ENCODE measurements at regions not wholly inside any gene's neighbourhood (a gene's known extent, or its start where the extent isn't known, plus 50 kb on each side); places are given as distances from the start of the nearest gene placed in this dataset.

DNA sequence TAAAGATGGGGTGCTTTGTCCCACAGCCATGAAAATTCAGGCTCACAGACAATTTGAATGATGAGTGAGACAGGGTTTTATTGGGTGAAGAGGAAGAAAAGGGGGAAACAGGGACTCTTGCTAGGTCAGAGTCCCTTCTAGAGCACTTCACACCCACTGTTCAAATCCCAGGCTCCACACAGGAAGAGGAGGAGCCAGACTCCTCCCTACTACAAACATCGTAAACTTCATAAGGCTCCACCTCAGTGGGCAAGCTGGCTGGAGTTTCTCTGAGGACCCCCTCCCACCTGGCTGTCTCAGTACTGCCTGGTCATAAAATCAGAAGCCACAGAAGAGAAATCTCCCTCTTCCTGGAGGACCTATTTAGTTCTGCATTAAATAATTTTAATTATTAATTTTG lies 80.3 kb upstream of the KCNMB2 start:
- intact Hi-C loops (cut with DNase I; ENCODE audit: low total_unique reads): no loop called here
- H3K27me3 ChIP-seq: no peaks in the 10 kb centered on the region
- no peaks in the 10 kb centered on the region for H3K9me3 ChIP-seq
- no peaks in the 10 kb centered on the region for H3K4me1 ChIP-seq
- no peak for TF ChIP-seq POLR2A (IDR thresholded peaks at IDR 0.05)
- no peak for DNase-seq (ENCODE audit: low spot score in 2 of 2)
- no peak overlapping the region for H3K4me3 ChIP-seq
- no peak overlapping the region for H3K27ac ChIP-seq
- no peaks in the 10 kb centered on the region for H3K36me3 ChIP-seq

DNA sequence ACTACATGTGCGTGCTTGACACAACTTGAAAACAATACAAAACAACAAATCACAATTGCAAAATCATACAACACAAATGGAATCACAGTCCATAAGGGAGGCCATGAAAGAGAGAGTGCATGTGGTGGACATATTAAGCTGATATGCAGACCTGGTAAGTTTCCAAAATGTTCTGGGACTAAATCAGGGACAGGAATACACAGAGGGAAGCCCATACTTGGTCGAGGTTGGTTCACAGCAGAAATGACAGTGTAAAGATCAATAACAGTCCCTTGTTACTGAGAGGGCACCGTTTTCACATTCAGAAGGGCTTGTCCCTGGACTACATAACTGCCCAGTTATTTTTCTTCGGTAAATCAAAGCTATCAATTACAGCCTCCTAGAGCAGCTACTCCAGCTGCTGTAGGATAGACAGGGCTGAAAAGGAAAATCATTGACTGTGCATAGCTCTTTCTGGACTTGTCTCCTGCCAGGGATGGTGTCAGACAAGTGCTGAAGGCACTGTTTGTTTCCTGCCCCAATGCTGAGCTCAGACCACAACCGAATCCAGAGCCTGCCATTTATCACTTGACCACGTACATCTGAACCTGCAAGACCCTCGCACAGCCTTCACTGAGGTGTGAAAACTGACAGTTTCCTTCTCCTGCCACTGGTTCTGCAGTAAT lies 79.5 kb upstream of the KCNMB2 start:
- TF ChIP-seq POLR2A (IDR thresholded peaks at IDR 0.05) (no peak), POLR2AphosphoS5 (IDR thresholded peaks at IDR 0.05) (no peak)
- TF ChIP-seq, protein P1, sequence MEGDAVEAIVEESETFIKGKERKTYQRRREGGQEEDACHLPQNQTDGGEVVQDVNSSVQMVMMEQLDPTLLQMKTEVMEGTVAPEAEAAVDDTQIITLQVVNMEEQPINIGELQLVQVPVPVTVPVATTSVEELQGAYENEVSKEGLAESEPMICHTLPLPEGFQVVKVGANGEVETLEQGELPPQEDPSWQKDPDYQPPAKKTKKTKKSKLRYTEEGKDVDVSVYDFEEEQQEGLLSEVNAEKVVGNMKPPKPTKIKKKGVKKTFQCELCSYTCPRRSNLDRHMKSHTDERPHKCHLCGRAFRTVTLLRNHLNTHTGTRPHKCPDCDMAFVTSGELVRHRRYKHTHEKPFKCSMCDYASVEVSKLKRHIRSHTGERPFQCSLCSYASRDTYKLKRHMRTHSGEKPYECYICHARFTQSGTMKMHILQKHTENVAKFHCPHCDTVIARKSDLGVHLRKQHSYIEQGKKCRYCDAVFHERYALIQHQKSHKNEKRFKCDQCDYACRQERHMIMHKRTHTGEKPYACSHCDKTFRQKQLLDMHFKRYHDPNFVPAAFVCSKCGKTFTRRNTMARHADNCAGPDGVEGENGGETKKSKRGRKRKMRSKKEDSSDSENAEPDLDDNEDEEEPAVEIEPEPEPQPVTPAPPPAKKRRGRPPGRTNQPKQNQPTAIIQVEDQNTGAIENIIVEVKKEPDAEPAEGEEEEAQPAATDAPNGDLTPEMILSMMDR (IDR thresholded peaks at IDR 0.05): no peak
- no peak for DNase-seq (ENCODE audit: low spot score in 2 of 2)
- Histone ChIP-seq H3K27me3 (no peaks in the 10 kb centered on the region), H3K4me3 (no peak overlapping the region), H3K9me3 (no peaks in the 10 kb centered on the region), H3K27ac (no peak overlapping the region), H3K4me1 (no peaks in the 10 kb centered on the region), H3K36me3 (no peaks in the 10 kb centered on the region)
- intact Hi-C loops (cut with DNase I; ENCODE audit: low total_unique reads): no loop called here

GRCh38 chr3:178457511-178457910 lies 78.7 kb upstream of the KCNMB2 start:
- Histone ChIP-seq H3K4me3 (no peak overlapping the region), H3K4me1 (no peaks in the 10 kb centered on the region), H3K27me3 (no peaks in the 10 kb centered on the region), H3K9me3 (no peaks in the 10 kb centered on the region), H3K36me3 (no peaks in the 10 kb centered on the region), H3K27ac (no peak overlapping the region)
- DNase-seq (ENCODE audit: low spot score in 2 of 2): no peak
- intact Hi-C loops (cut with DNase I; ENCODE audit: low total_unique reads): no loop called here
- TF ChIP-seq POLR2A (IDR thresholded peaks at IDR 0.05) (no peak), POLR2AphosphoS5 (IDR thresholded peaks at IDR 0.05) (no peak)
- TF ChIP-seq, protein P1 (IDR thresholded peaks at IDR 0.05): no peak

DNA sequence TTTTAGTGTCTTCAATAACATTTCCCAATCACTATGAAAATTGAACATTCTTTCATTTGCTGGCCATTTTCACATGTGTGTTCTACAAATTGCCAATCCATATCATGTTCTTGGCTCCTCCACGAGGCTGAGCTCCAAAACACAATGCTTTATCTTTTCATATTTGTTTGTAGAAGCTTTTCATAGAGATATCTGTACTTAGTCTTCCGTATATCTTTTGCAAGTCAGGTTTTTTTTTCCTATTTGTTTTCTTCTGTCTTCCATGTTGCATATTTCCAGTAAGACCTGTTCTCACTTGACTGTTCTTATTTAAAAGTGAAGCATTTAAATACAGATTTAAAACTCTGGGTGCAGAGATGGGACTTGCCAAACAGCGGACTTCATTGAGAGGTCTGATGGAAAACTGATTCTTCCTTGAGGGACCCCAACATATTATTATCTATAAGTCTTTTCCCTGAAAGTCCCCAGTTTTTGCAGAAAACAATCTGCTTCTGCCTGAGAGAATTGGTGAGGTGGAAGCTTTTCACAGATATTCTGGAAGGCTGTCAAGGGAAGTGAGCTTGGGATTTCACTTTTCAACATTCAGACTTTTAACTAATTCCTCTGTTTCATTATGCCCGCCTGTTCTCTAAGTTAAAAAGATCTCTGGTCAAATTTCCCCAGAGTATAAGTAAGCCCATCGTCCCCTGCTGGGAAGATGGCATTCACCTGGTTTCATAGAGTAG lies 77.8 kb upstream of the KCNMB2 start:
- H3K27ac ChIP-seq: no peak overlapping the region
- TF ChIP-seq POLR2A (IDR thresholded peaks at IDR 0.05) (no peak), POLR2AphosphoS5 (IDR thresholded peaks at IDR 0.05) (no peak)
- TF ChIP-seq, protein P1 (IDR thresholded peaks at IDR 0.05): no peak
- H3K36me3 ChIP-seq: no peaks in the 10 kb centered on the region
- H3K9me3 ChIP-seq: no peaks in the 10 kb centered on the region
- no peak overlapping the region for H3K4me3 ChIP-seq
- no peaks in the 10 kb centered on the region for H3K4me1 ChIP-seq
- H3K27me3 ChIP-seq: no peaks in the 10 kb centered on the region
- DNase-seq (ENCODE audit: low spot score in 2 of 2): no peak
- intact Hi-C loops (cut with DNase I; ENCODE audit: low total_unique reads): no loop called here

- intact Hi-C loops (cut with DNase I; ENCODE audit: low total_unique reads): no loop called here
- H3K27me3 ChIP-seq: no peaks in the 10 kb centered on the region
- no peak for DNase-seq (ENCODE audit: low spot score in 2 of 2)
- no peaks in the 10 kb centered on the region for H3K36me3 ChIP-seq
- H3K9me3 ChIP-seq: no peaks in the 10 kb centered on the region
- no peak for TF ChIP-seq POLR2AphosphoS5 (IDR thresholded peaks at IDR 0.05)
- TF ChIP-seq, protein P1 (IDR thresholded peaks at IDR 0.05): no peak
- TF ChIP-seq POLR2A (IDR thresholded peaks at IDR 0.05): no peak
- no peak overlapping the region for H3K4me3 ChIP-seq
- no peak overlapping the region for H3K27ac ChIP-seq
- H3K4me1 ChIP-seq: no peaks in the 10 kb centered on the region
Measured at GRCh38 chr3:178459038-178459410, 77.2 kb upstream of the KCNMB2 start.

Measured in breast epithelium (tissue), 4 donors.